Posterior cingulate gyrus (tissue), 11 donors: ENCODE measurements at regions not wholly inside any gene's neighbourhood (a gene's known extent, or its start where the extent isn't known, plus 50 kb on each side); places are given as distances from the start of the nearest gene placed in this dataset.
A peak's percentile ranks its signal among the peaks of the same experiment; 100 is the strongest.

Experiments
- DNase-seq, 10 donors: peaks; one replicate each; pipeline versions ENCODE4 v3.0.0 to v3.0.0-alpha.2; 2020 to 2021; ENCODE audit warnings: mixed read lengths in 3 of 10
- intact Hi-C: fragments of 100-400 bp; cut with DNase I; formaldehyde crosslinking; loops from one replicate; pipeline ENCODE4 v1.15.1; 2023

GRCh38 chr1:4380564-4381168, 273.7 kb upstream of the AJAP1 start:
- DNase-seq, result no peak
- intact Hi-C loops, result no loop called here

GRCh38 chr1:4393191-4393590, 261.2 kb upstream of the AJAP1 start:
- no peak for DNase-seq
- intact Hi-C loops, result no loop called here

- intact Hi-C loops, result no loop called here
- DNase-seq, result peak in 2 of 10 donors; percentile 21 to 41
Measured at GRCh38 chr1:4394366-4394765, 260.0 kb upstream of the AJAP1 start.

- DNase-seq, result no peak
- intact Hi-C loops, result no loop called here
Measured at GRCh38 chr1:4395158-4395557, 259.3 kb upstream of the AJAP1 start.

GRCh38 chr1:4395676-4396075, 258.7 kb upstream of the AJAP1 start:
- intact Hi-C loops, result no loop called here
- DNase-seq, result no peak

GRCh38 chr1:4396551-4396950, 257.9 kb upstream of the AJAP1 start:
- intact Hi-C loops, result no loop called here
- peak in 9 of 10 donors; percentile 18 to 87 (median 38) for DNase-seq

- intact Hi-C loops, result no loop called here
- peak in 4 of 10 donors; percentile 8 to 84 (median 50) for DNase-seq
Measured at GRCh38 chr1:4397196-4397595, 257.2 kb upstream of the AJAP1 start.

GRCh38 chr1:4402032-4402431, 252.4 kb upstream of the AJAP1 start:
- intact Hi-C loops, result no loop called here

GRCh38 chr1:4404854-4405590, 249.4 kb upstream of the AJAP1 start:
- no peak for DNase-seq
- intact Hi-C loops, result no loop called here

More at GRCh38 chr1:4402032-4402431, 252.4 kb upstream of the AJAP1 start:
- no peak for DNase-seq

GRCh38 chr1:4407851-4408250, 246.6 kb upstream of the AJAP1 start:
- peak in 6 of 10 donors; percentile 28 to 89 (median 67) for DNase-seq
- intact Hi-C loops, result no loop called here

- DNase-seq, result no peak
- intact Hi-C loops, result no loop called here
Measured at GRCh38 chr1:4408380-4408779, 246.0 kb upstream of the AJAP1 start.

GRCh38 chr1:4411862-4412261, 242.5 kb upstream of the AJAP1 start:
- intact Hi-C loops, result no loop called here
- no peak for DNase-seq

GRCh38 chr1:4415476-4415875, 238.9 kb upstream of the AJAP1 start:
- intact Hi-C loops, result no loop called here
- DNase-seq, result no peak

- intact Hi-C loops, result no loop called here
- DNase-seq, result no peak
Measured at GRCh38 chr1:4416189-4416588, 238.2 kb upstream of the AJAP1 start.

GRCh38 chr1:4418021-4418420, 236.4 kb upstream of the AJAP1 start:
- intact Hi-C loops, result no loop called here

GRCh38 chr1:4421986-4422385, 232.4 kb upstream of the AJAP1 start:
- intact Hi-C loops, result no loop called here
- DNase-seq, result no peak

More at GRCh38 chr1:4418021-4418420, 236.4 kb upstream of the AJAP1 start:
- DNase-seq, result no peak

GRCh38 chr1:4422504-4423289, 231.7 kb upstream of the AJAP1 start:
- intact Hi-C loops, result no loop called here
- DNase-seq, result peak in 1 of 10 donors; percentile 49

- intact Hi-C loops, result no loop called here
- DNase-seq, result peak in 1 of 10 donors; percentile 71
Measured at GRCh38 chr1:4424254-4424653, 230.2 kb upstream of the AJAP1 start.

GRCh38 chr1:4424766-4425165, 229.6 kb upstream of the AJAP1 start:
- intact Hi-C loops, result no loop called here
- peak in 1 of 10 donors; percentile 68 for DNase-seq

GRCh38 chr1:4425892-4426291, 228.5 kb upstream of the AJAP1 start:
- intact Hi-C loops, result no loop called here
- DNase-seq, result peak in 1 of 10 donors; percentile 62

GRCh38 chr1:4428711-4429110, 225.7 kb upstream of the AJAP1 start:
- no peak for DNase-seq
- intact Hi-C loops, result no loop called here
